Skeletal muscle cell (primary cell): ENCODE measurements at regions not wholly inside any gene's neighbourhood (a gene's known extent, or its start where the extent isn't known, plus 50 kb on each side); places are given as distances from the start of the nearest gene placed in this dataset.
A peak's percentile ranks its signal among the peaks of the same experiment; 100 is the strongest.

Source experiments
- DNase-seq: peaks from one replicate; pipeline ENCODE4 v3.0.0-alpha.2; 2010; ENCODE audit warnings: low read depth
- H3K4me3 ChIP-seq: 2 replicates; pipeline ENCODE4 v1.5.1; 2011; ENCODE audit warnings: low read depth, mild to moderate bottlenecking, control low read depth, low read length, moderate library complexity

DNA sequence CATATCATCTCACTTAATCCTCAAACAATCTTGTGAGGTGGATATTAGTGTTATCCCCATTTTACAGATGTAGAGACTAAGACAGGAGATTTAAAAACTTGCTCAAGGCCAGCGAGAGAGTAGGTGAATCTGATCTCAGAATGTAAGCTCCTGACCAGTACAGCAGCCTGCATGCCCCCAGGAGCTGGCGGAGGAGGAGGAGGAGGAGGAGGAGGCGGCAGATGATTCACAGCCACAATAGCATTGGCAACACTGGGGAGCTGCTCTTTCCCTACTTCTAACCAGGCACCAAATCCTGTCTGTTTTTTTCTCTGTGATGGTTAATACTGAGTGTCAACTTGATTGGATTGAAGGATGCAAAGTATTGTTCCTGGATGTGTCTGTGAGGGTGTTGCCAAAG, 243.2 kb downstream of the ATG4C start:
- H3K4me3 ChIP-seq = no peak overlapping the region
- no peak for DNase-seq

DNA sequence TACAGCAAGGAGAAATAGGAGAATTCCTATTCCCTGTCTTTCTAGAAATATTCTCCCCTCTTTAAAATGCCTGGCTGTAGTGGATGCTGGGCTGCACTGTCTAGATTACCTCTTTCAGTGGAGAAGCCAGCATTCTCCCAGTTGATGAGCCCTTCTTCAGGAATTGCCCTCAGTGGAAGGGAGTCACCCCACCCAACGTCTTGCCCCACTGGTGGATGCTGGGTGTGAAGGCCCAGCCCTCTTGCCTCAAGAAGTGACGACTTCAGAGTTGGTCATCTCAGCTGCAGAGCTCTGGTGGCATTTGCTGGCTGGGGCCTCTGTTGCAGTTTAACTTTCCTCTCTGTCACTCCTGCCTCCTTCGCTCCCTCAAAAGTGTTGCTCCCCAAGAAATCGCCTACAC, 248.2 kb downstream of the ATG4C start:
- no peak overlapping the region for H3K4me3 ChIP-seq
- no peak for DNase-seq

DNA sequence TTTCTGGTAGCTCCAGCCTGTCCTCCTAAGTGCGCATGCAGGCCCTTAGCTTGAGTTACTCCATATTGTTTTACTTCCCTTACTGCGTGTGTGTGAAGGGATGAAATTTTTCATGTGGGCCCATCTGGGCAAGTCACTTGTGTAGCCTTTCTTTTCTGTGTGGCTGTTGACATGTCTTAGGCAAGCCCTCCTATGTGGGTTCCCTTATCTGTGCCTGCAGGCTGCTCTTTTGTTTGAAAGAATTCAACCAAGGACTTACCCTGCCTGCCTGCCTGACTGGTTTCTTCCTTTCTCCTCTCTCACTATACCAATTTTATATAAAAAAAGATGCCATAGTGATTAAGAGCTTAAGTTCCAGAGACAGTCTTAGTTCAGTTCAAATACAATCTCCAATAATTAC, 249.3 kb downstream of the ATG4C start:
- no peak for DNase-seq
- no peak overlapping the region for H3K4me3 ChIP-seq

DNA sequence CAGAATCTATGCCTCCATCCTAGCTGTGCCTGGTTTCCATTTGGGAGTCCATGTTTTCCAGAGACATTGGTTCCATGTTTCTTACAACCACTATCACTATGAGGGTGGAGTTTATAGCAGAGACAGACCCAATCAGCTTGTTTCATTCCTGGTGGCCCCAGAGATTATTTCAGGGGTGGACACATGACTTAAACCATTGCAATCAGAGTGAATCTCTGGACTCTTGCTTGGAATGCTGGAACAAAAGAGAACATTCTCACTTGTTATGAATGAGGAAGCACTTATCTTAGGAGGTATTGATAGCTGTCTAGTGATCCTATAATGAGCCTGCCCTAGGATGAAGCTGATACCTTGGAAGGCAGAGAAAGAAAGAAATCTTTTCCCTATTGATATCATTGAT, 250.3 kb downstream of the ATG4C start:
- H3K4me3 ChIP-seq = no peak overlapping the region
- no peak for DNase-seq

DNA sequence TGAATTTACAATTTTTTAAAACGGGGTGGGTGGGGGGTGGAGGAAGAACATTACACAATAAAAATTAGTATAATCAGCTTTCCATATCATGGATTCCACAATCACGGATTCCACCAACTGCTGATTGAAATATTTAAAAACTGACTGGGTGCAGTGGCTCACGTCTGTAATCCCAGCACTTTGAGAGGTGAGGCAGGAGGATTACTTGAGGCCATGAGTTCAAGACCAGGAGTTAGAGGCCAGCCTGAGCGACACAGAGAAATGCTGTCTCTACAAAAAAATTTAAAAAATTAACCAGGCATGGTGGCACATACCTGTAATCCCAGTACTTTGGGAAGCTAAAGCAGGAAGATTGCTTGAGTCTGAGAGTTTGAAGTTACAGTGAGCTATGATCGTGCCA, 254.7 kb downstream of the ATG4C start:
- DNase-seq = no peak
- no peak overlapping the region for H3K4me3 ChIP-seq

DNA sequence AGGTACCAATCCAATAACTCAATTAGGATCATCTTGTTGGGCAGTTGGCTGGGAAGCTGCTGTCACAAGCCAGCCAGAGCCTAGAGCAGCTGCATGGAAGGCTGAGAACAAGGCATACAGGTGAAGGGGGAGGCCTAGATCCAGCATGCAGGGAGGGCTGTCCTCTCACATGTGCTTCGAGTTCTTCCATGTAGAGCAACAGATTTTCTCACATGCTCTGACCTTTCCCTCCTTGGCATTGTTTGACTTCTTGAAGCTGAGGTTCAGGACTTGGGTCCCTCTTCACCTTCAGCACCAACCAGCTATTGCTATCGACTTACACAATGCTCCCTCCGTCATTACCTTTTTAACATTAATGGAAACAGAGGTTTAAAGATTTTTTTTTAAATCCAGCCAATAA, 257.7 kb downstream of the ATG4C start:
- no peak for DNase-seq
- no peak overlapping the region for H3K4me3 ChIP-seq

DNA sequence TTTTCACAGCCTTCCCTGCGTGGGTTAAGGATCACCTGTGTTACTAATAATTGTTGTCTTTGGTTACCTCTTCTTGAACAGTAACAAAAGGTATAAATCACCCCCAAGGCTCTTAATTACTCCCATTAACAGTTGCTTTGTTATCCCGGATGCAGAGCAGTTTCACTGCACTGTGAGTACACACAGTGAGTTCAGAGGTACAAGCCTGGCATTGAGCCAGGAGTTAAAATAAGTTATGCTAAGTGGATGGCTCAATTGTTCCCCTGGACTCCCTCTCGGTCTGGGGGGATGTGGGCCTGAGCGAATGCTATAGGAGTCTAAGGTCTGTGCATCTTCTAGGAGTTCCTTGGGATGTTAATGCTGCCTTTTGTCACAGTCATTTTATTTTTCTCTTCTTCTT, 258.3 kb downstream of the ATG4C start:
- no peak overlapping the region for H3K4me3 ChIP-seq
- DNase-seq = no peak

DNA sequence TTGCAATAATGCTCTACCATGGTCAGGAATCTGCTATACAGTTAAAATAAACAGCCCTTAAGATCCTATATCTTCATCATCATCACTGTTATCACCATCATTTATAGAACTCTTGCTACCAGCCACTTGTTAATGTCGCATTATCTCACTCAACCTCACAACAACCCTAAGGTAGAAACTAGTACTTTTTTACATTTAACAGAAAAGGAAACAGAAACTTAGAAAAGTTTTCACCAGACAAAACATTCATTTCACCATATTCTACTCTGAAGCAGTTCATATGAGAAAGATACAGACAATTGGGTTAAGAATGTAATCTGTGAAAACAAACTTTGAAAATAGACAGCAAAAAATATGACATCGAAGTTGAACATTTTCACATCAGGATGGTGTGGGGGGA, 262.6 kb downstream of the ATG4C start:
- DNase-seq = no peak
- H3K4me3 ChIP-seq = no peak overlapping the region

DNA sequence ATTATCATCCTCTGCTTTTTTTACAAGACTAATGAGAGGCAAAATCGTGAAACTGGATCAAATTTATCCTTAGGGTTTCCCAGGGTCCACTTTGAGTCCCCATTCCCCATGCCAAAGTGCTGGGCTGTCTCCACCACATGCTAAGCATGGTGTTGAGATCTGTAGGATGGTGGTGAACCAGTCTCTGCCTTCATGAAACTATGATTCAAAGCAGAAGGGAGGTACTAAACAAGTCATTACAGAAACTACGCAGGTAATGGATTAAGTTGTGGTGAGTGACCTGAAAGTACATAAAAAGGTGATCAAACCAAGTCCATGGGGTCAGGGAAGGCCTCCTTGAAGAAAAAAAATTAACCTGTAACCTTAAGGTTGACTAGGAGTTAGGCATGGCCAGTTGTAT, 265.2 kb downstream of the ATG4C start:
- DNase-seq = no peak

DNA sequence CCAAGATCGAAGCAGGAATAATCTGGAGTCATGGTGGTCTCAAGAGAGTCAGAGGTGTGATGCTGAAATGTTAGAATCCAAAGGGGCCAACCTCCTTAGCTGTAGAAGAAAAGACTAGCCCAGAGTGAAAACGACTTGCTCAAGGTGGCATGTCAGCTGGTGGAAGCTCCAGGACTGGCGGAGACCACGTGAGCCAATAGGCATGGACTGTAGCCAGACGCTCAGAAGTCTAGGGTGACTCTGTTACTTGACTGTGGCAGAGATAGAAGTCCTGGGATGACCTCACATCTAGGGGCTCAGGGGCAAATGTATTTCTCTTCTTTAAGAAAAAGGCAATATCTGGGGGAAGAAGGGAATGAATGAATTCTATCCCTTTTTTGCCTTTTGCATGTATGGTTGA, 267.4 kb downstream of the ATG4C start:
- H3K4me3 ChIP-seq = no peak overlapping the region

More for the DNA sequence above, 265.2 kb downstream of the ATG4C start:
- H3K4me3 ChIP-seq = no peak overlapping the region

DNA sequence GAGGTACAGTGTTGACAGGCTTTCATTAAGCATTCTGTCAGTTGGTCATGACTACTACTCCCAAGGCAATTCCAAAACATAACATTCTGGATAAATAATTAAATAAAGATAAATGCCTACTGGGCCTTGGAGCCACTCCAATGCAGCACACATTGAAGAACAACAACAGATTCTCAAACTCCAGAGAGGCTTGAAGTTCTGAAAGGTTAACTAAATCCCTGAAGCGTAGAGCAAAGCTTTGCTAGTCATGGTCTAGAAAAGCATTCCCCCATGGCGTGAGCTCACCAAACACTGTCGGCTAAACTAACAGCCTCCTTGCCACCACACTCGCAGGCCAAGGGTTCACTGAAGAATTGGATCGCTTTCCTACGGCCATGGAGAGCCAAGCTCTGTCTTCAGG, 268.0 kb downstream of the ATG4C start:
- DNase-seq = no peak
- H3K4me3 ChIP-seq = no peak overlapping the region

More for the DNA sequence above, 267.4 kb downstream of the ATG4C start:
- DNase-seq = no peak

DNA sequence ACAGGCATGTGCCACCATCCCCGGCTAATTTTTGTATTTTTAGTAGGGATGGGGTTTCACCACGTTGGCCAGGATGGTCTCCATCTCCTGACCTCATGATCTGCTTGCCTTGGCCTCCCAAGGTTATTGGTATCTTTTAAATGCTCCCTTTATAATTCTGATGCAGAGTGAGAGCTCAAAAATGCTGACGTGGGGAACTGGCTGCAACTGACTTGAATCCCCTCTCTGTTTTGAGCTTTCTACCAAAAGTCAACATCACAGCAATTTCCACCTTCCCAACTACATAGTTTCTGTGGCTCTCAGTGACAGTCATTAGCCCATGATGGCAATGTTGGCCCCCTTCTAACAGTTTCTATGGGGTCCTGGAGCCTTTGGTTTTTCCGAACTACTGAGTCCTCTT, 268.2 kb upstream of the FOXD3 start:
- DNase-seq = no peak
- H3K4me3 ChIP-seq = no peak overlapping the region

DNA sequence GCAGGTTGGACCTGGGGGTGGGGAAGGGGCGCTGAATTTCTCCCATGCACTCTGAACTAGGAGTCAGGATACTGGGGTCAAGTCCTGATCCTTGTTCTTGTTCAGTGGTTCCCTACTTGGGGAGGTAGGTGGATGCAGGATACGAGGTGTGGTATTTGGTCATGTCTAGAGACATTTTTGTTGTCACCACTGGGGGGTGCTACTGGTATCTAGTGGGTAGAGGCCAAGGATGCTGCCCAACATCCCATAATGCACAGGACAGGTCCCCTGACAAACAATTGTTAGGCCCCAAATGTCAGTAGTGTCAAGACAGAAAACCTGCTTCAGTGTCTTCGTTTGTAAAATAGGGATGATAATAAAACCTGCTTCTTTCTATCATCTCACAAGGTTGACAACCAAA, 259.0 kb upstream of the FOXD3 start:
- no peak for DNase-seq
- H3K4me3 ChIP-seq = no peak overlapping the region

DNA sequence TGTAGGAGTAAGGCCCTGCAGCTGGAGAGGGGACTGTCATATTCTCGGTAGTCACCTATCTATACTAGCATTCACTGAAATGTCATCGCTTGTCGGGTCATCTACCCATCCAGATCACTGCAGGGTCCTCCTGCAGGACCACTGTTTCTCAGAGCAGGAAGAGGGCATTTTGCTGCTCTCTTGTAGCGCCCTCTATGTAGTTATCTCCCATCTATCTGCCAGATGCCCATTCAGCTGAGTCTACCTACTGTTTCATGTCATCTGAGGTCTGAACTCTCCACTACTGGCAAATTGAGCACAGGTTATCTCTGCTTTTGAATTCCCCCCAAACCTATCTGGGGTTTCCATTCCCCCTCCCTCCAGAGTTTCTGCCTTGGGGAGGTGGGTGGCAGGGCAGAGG, 258.2 kb upstream of the FOXD3 start:
- DNase-seq = no peak
- H3K4me3 ChIP-seq = no peak overlapping the region

DNA sequence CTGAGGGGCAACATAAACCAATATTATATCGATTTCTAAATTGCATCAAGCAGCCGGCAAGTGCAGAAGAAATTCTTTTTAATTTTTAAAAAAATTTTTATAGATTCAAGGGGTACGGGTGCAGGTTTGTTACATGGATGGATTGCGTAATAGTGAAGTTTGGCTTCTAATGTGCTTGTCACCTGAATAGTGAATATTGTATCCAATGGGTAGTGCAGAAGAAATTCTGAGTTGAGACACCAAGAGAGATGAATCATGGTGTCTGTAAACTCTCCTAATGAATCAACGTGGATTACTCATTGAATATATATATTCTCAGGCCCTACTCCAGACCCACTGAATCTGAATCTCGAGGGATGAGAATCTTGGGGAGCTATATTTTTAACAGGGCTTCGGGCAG, 253.7 kb upstream of the FOXD3 start:
- DNase-seq = no peak
- no peak overlapping the region for H3K4me3 ChIP-seq

DNA sequence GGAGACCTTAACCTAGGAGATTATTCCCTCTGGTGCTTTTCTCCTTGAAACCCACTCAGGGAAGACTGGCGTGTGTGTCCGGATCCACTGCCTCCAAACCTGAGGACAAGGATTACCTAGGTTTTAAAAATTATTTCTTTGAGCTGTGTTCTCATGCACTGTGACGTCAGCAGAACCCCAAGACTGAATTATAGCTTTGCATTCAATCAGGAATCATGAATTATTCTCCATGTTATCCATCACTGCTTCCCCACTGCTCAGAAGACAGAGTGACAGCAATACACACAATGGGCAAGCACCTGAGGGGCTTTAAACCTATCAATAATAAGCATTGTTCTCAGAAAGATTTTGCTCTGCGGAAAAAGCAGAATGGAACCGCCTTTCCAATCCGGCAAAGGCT, 253.2 kb upstream of the FOXD3 start:
- no peak for DNase-seq
- no peak overlapping the region for H3K4me3 ChIP-seq

DNA sequence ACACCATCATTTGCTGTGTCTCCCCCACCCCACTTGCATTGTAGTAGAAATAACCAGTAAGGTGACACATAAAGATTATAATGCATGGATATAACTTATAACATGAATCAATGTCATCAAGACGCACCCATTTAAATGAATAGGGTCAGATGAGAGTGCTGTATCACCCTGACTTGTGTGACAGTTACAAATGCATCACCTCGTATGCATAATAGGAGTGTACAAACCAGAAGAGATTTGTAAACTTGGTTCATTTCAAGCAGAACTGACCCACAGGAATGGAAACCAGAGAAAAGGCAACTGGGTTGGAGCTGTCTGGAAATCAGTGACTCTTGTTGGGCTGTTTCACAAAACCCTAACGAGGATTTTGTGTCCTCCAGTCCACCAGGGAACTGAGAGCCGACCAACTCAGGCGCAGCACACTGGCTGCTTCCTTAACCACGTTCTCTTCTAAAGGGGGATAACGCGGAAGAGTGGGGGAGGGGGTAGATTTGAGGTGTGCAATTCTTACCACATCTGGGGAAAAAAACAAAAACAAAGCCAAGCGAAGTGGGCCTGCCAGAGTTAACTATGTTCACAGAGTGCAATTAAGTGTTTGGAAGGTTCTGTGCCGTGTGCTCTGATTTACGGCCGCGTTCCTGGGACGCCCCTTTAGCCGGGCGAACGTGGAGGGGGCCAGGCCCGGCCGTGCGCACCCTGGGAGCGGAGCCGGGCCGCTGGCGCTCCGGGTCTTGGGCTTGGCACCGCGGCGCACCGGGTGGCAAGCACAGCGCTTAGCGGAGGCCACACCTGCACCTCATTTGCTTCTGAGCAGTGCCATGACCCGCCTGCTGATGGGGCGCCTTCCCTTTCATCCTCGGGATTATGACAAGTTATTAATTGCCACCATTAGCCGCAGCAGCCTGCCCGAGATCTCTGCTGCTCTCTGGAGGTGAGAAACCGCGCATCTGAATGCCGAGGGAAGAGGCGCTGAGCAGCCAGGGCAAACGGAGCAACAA, 248.8 kb upstream of the FOXD3 start:
- peak overlapping the region; percentile 9 for H3K4me3 ChIP-seq
- no peak for DNase-seq

DNA sequence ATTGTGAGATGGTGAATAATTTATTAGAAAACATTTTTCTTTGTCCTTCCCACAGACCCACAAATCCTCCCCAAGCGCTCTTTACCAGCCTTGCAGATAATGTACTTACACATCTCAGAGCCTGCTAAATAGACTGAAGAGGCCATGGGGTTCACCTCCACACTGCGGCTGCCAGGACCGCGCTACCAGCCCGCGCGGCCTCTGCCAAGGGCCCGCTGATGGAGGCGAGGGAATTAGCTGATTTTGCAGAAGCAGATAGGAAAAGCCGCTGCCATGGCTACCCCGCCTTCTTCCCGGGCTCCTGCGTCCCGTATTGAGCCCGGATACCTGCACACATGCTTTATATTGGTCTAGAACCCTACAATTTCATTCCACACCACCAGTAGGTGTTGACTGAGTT, 248.0 kb upstream of the FOXD3 start:
- H3K4me3 ChIP-seq = no peak overlapping the region

DNA sequence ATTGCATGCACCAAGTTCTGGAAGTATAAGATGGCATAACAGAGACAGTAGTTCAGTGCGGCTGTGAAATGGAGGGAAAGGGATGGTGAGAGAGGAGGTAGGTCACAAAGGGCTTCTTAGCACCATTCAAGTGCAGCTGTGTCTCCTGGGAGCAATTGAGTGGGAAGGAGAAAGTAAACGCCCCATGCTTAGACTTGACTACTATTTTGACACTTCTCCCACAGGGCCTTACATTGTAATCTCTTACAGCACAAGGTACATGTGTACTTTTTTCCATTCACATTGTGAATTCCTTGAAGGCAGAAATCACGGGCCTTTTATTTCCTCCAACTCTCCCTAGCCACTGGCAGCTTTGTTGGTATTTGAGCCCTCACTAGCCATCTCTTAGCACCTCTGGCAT, 239.6 kb upstream of the FOXD3 start:
- no peak overlapping the region for H3K4me3 ChIP-seq

More for the DNA sequence above, 248.0 kb upstream of the FOXD3 start:
- no peak for DNase-seq

DNA sequence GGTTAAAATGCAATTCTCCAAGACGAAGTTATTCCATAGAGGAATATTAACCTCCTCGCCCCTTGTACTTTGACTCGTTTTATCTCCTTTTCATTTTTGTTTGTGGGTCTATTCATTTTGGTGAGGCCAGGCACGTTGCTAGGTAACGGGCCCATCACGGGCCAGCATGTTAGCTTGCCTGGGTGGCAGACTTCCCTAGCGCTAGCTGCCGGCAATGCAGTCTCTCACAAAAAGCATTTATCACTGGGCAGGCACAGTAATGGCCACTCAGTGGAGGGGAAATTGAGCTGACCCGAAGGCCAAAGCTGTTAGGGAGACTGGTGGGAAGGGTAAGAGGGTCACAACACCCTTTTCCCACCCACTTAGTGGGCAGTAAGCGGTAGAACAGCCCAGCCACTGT, 234.4 kb upstream of the FOXD3 start:
- DNase-seq = no peak
- H3K4me3 ChIP-seq = no peak overlapping the region

More for the DNA sequence above, 239.6 kb upstream of the FOXD3 start:
- DNase-seq = no peak

DNA sequence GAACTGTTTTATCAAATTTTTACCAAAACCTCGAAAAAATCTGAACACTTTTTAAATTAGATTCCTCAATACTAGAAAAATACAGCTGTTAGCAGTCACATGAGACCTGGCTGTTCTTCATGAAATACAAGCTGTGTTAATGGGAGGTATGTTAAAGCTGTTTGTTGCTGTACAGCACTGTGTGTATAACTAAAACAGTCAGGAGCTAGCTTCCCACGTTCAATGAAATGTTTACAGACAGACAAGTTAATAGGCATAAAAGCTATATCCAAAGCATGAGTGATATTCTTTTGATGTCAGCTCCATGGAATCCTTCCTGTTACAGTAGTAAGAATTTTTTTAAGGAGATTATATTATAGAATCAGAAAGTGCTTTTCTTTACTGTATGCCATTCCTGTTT, 223.2 kb upstream of the FOXD3 start:
- no peak for DNase-seq

More for the DNA sequence above, 223.2 kb upstream of the FOXD3 start:
- no peak overlapping the region for H3K4me3 ChIP-seq
